ENCODE measurements at regions not wholly inside any gene's neighbourhood (a gene's known extent, or its start where the extent isn't known, plus 50 kb on each side); places are given as distances from the start of the nearest gene placed in this dataset.

DNA sequence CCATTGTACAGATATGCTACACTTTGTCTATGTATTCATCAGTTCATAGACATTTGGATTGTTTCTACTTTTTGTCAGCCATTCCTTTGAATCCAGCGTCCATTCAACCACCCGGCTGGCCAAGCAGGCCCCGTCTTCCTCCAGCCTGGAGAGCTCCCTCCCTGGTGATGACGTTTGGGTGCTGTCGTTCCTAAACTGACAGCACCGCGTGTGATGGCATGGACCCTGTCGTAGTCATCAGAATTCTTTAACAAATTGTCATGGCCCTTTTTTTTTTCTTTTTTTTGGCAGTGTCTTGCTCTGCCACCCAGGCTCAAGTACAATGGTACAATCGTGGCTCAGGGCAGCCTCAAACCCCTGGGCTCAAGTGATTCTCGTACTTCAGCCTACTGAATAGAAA, 138.6 kb upstream of the ERRFI1 start:
- Histone ChIP-seq H4K20me1 (ENCODE audit: control insufficient read depth, extremely low read depth, insufficient read depth, low read length) (no peaks in the 10 kb centered on the region), H3K9ac (ENCODE audit: insufficient read depth, low read length) (no peak overlapping the region), H3K9me3 (ENCODE audit: control insufficient read depth, insufficient read depth, low read depth, low read length) (no peaks in the 10 kb centered on the region), H3K4me1 (ENCODE audit: control insufficient read depth, extremely low read depth, insufficient read depth, low read length) (peaks cover 6% of the 10 kb centered on the region), H2AFZ (ENCODE audit: low read length) (no peak overlapping the region), H3K36me3 (ENCODE audit: control insufficient read depth, insufficient read depth, low read length) (no peaks in the 10 kb centered on the region), H3K27ac (ENCODE audit: insufficient read depth, low read length) (no peak overlapping the region), H3K79me2 (ENCODE audit: control insufficient read depth, insufficient read depth, low read length) (no peaks in the 10 kb centered on the region), H3K27me3 (ENCODE audit: control insufficient read depth, insufficient read depth, low read length) (no peaks in the 10 kb centered on the region), H3K4me3 (replicated peaks in 1 of 4; ENCODE audit: control extremely low read depth in 1 of 4, insufficient read depth in 1 of 4, low read depth in 3 of 4, low read length in 4 of 4) (no peak overlapping the region), H3K4me2 (ENCODE audit: extremely low read depth, insufficient read depth, low read length) (no peak overlapping the region)
- no peak for DNase-seq (ENCODE audit: low read depth in 2 of 2)
- TF ChIP-seq, protein P1, sequence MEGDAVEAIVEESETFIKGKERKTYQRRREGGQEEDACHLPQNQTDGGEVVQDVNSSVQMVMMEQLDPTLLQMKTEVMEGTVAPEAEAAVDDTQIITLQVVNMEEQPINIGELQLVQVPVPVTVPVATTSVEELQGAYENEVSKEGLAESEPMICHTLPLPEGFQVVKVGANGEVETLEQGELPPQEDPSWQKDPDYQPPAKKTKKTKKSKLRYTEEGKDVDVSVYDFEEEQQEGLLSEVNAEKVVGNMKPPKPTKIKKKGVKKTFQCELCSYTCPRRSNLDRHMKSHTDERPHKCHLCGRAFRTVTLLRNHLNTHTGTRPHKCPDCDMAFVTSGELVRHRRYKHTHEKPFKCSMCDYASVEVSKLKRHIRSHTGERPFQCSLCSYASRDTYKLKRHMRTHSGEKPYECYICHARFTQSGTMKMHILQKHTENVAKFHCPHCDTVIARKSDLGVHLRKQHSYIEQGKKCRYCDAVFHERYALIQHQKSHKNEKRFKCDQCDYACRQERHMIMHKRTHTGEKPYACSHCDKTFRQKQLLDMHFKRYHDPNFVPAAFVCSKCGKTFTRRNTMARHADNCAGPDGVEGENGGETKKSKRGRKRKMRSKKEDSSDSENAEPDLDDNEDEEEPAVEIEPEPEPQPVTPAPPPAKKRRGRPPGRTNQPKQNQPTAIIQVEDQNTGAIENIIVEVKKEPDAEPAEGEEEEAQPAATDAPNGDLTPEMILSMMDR (conservative IDR thresholded peaks at IDR 0.05 in 1 of 2, IDR thresholded peaks at IDR 0.05 in 1 of 2; ENCODE audit: low read depth in 1 of 2, low read length in 2 of 2), result no peak
- TF ChIP-seq EZH2 (IDR thresholded peaks at IDR 0.05; ENCODE audit: low read length, missing control alignments), result no peak

DNA sequence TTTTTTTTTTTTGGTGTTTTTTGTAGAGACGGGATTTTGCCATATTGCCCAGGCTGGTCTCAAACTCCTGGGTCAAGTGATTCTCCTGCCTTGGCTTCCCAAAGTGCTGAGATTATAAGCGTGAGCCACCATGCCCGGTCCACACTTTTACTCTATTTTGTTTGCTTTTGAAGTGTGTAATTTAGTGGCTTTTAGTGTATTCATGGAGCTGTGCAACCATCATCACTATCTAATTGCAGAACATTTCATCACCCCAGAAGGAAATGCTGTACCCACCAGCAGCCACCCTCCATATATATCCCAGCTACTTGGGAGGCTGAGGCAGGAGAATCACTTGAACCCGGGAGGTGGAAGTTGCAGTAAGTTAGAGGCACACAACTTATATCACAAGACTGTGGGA, 136.9 kb upstream of the ERRFI1 start:
- Histone ChIP-seq H3K27me3 (ENCODE audit: control insufficient read depth, insufficient read depth, low read length) (no peaks in the 10 kb centered on the region), H2AFZ (ENCODE audit: low read length) (no peak overlapping the region), H3K36me3 (ENCODE audit: control insufficient read depth, insufficient read depth, low read length) (no peaks in the 10 kb centered on the region), H3K4me3 (replicated peaks in 1 of 4; ENCODE audit: control extremely low read depth in 1 of 4, insufficient read depth in 1 of 4, low read depth in 3 of 4, low read length in 4 of 4) (no peak overlapping the region), H3K9ac (ENCODE audit: insufficient read depth, low read length) (no peak overlapping the region), H3K4me1 (ENCODE audit: control insufficient read depth, extremely low read depth, insufficient read depth, low read length) (no peaks in the 10 kb centered on the region), H3K27ac (ENCODE audit: insufficient read depth, low read length) (no peak overlapping the region), H3K79me2 (ENCODE audit: control insufficient read depth, insufficient read depth, low read length) (no peaks in the 10 kb centered on the region), H3K9me3 (ENCODE audit: control insufficient read depth, insufficient read depth, low read depth, low read length) (no peaks in the 10 kb centered on the region), H3K4me2 (ENCODE audit: extremely low read depth, insufficient read depth, low read length) (no peak overlapping the region), H4K20me1 (ENCODE audit: control insufficient read depth, extremely low read depth, insufficient read depth, low read length) (no peaks in the 10 kb centered on the region)
- TF ChIP-seq EZH2 (IDR thresholded peaks at IDR 0.05; ENCODE audit: low read length, missing control alignments), result no peak
- TF ChIP-seq, protein P1 (conservative IDR thresholded peaks at IDR 0.05 in 1 of 2, IDR thresholded peaks at IDR 0.05 in 1 of 2; ENCODE audit: low read depth in 1 of 2, low read length in 2 of 2), result no peak
- DNase-seq (ENCODE audit: low read depth in 2 of 2), result peak in 1 of 2 donors; percentile 43

DNA sequence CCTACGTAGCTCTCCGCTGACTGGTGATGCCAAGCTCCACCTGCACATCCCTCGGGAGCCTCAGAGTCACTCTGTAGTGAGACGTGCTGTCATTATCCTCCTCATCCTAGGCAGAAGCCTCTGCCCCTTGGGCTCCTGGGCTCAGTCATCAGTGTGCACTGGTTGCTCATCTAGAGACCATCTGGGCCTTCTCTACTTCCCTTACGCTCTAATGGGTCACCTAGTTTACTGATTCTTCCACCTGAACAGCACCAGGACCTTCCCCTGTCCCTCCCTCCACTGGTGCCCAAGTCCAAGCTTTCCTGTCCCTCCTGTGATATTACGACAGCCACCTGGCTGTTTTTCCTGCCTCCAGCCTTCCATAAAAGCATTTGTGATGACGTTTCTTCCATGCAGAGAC, 136.1 kb upstream of the ERRFI1 start:
- H3K4me3 ChIP-seq (replicated peaks in 1 of 4; ENCODE audit: control extremely low read depth in 1 of 4, insufficient read depth in 1 of 4, low read depth in 3 of 4, low read length in 4 of 4), result no peak overlapping the region
- H2AFZ ChIP-seq (ENCODE audit: low read length), result no peak overlapping the region
- DNase-seq (ENCODE audit: low read depth in 2 of 2), result no peak
- no peaks in the 10 kb centered on the region for H3K36me3 ChIP-seq (ENCODE audit: control insufficient read depth, insufficient read depth, low read length)
- no peaks in the 10 kb centered on the region for H3K27me3 ChIP-seq (ENCODE audit: control insufficient read depth, insufficient read depth, low read length)
- no peak overlapping the region for H3K27ac ChIP-seq (ENCODE audit: insufficient read depth, low read length)
- H3K4me2 ChIP-seq (ENCODE audit: extremely low read depth, insufficient read depth, low read length), result no peak overlapping the region
- no peaks in the 10 kb centered on the region for H3K79me2 ChIP-seq (ENCODE audit: control insufficient read depth, insufficient read depth, low read length)
- H3K9ac ChIP-seq (ENCODE audit: insufficient read depth, low read length), result no peak overlapping the region
- no peak for TF ChIP-seq EZH2 (IDR thresholded peaks at IDR 0.05; ENCODE audit: low read length, missing control alignments)
- TF ChIP-seq, protein P1 (conservative IDR thresholded peaks at IDR 0.05 in 1 of 2, IDR thresholded peaks at IDR 0.05 in 1 of 2; ENCODE audit: low read depth in 1 of 2, low read length in 2 of 2), result no peak
- H4K20me1 ChIP-seq (ENCODE audit: control insufficient read depth, extremely low read depth, insufficient read depth, low read length), result no peaks in the 10 kb centered on the region
- H3K4me1 ChIP-seq (ENCODE audit: control insufficient read depth, extremely low read depth, insufficient read depth, low read length), result no peaks in the 10 kb centered on the region
- no peaks in the 10 kb centered on the region for H3K9me3 ChIP-seq (ENCODE audit: control insufficient read depth, insufficient read depth, low read depth, low read length)
